HFF-Myc (cell line): ENCODE measurements at regions not wholly inside any gene's neighbourhood (a gene's known extent, or its start where the extent isn't known, plus 50 kb on each side); places are given as distances from the start of the nearest gene placed in this dataset.
"Not testable (repeated sequence)": the region's sequence is repeated elsewhere in the genome, so short reads cannot be mapped to it uniquely, and the experiment has no call there.

ENCODE experiments used
- DNase-seq: peaks from one replicate; pipeline ENCODE4 v3.0.0-alpha.2; 2011; ENCODE audit warnings: low read depth; ENCODE audit errors: extremely low read depth
- H3K4me3 ChIP-seq: replicated peaks from 2 replicates; pipeline ENCODE4 v1.5.1; 2011; ENCODE audit warnings: low read depth, mild to moderate bottlenecking, control low read depth, low read length
- TF ChIP-seq, protein P1 (sequence below): IDR thresholded peaks from 2 replicates; pipeline ENCODE4 v1.5.1; 2012; ENCODE audit warnings: mild to moderate bottlenecking, low read depth, low read length, control low read depth; ENCODE audit errors: missing control alignments

DNA sequence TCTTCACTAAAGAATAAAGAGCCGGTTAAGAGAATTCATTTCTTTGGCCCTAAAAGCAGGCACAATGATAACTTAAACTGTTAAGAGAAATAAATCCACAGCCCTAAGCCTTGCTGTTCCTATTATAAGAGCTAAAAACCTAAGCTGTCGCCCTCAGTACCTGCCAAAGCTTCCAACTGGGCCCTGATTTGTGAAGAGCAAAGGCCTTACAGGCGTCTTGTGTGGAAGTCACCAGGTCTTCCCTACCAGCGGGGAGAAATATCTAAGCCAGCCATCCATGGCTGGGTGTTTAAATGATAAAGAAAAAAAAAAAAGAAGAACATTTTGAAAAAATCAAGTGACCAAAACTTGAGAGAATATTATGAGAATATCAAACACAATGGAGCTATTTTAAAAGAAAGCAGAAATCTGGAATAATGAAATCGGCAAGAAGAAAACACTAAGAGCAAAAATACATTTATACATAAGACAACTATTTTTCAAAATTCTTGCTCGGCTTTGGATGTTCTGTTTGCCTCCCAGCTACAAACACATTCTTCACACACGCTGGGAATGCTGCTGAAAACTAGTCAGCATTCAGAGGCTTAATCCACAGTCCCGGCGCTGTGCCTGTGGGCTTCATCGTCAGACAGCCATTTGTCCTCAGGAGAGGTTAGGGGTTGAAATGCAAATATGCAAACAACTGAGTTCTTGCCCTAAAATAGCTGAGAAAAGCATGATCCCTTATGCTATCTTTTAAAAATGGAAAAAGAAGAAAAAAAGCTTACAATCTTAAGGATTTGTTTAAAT, 89.8 kb upstream of the LSM14A start:
- DNase-seq: no peak
- H3K4me3 ChIP-seq: no peak overlapping the region
- TF ChIP-seq, protein P1, sequence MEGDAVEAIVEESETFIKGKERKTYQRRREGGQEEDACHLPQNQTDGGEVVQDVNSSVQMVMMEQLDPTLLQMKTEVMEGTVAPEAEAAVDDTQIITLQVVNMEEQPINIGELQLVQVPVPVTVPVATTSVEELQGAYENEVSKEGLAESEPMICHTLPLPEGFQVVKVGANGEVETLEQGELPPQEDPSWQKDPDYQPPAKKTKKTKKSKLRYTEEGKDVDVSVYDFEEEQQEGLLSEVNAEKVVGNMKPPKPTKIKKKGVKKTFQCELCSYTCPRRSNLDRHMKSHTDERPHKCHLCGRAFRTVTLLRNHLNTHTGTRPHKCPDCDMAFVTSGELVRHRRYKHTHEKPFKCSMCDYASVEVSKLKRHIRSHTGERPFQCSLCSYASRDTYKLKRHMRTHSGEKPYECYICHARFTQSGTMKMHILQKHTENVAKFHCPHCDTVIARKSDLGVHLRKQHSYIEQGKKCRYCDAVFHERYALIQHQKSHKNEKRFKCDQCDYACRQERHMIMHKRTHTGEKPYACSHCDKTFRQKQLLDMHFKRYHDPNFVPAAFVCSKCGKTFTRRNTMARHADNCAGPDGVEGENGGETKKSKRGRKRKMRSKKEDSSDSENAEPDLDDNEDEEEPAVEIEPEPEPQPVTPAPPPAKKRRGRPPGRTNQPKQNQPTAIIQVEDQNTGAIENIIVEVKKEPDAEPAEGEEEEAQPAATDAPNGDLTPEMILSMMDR: no peak

DNA sequence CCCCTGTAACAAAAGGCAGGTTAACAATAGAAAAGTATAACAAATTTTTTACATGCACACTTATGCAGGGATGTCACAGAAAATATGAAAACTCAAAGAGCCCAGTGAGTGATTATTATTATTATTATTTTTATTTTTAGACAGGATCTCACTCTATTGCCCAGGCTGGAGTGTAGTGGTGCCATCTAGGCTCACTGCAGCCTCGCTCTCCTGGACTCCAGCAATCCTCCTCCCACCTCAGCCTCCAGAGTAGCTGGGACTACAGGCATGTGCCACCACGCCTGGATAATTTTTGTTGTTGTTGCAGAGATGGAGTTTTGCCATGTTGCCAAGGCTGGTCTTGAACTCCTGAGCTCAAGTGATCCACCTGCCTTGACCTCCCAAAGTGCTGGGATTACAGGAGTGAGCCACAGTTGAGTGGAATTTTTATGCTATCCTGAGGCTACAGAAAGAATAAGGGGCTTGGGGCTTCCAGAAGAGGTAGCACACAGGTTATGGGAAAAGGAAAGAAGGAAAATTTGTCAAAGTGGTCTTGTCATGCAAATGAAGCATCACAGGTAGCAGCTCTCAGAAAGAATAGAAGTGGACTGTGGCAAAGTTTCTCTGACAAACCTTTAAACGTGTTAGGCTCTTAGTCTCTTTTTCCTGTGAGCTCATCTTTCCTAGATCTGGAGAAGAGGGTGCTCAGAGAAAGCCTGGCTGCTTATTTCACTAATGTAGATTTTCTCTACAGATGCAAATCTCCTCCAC, 87.7 kb upstream of the LSM14A start:
- TF ChIP-seq, protein P1: no peak
- no peak for DNase-seq

DNA sequence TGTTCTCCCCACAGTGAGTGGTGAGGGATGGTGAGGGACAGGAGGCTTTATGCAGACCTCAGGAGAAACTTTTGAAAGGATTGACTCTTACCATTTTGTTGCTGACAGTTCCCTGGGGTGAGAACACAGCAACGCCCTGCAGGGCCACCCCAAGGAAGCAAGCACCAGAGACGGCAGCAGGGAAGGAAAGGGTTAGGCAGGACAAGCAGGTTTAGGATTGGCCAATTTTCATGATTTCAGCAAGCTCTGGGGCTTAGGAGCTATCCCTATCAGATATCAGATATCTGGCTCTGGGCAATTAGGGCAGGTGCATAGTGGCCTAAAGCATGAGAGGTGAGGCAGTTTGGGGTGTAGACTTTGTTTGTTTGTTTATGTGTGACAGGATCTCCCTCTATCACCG, 87.0 kb upstream of the LSM14A start:
- TF ChIP-seq, protein P1: no peak
- DNase-seq: no peak
- H3K4me3 ChIP-seq: no peak overlapping the region

More for the DNA sequence above, 87.7 kb upstream of the LSM14A start:
- H3K4me3 ChIP-seq: no peak overlapping the region

DNA sequence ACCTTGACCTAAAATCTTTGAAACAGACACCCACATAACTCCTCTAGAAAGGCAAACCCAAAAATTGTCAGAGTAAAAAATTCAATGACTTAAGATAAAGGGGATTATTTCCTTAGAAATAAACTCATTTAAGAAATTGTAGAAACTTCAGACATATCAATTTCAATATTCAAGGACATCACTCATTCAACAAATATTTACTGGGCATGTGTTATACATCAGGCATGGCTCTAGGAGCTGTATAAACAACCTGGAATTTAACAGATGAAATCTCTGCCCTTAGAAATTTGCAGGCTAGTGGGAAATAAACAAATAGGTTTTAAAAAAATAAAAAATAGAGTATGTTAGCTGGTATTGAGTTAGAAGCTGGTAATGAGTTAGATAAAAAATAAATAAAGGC, 84.0 kb upstream of the LSM14A start:
- no peak for DNase-seq
- no peak overlapping the region for H3K4me3 ChIP-seq
- TF ChIP-seq, protein P1: no peak

DNA sequence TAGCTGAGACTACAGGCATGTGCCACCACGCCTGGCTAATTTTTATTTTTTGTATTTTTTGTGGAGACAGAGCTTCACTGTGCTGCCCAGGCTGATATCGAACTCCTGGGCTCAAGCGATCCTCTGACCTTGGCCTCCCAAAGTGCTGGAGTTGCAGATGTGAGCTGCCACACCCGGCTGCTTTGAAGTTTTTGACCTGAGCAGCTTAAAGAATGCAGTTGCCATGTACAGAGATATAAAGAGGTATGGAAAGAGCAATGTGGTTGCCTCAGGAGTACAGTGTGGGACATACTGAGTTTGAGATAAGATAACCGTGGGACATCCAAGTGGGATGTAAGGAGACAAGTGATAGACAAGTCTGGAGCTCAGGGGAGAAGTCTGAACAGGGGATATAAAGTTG, 82.7 kb upstream of the LSM14A start:
- DNase-seq: no peak
- H3K4me3 ChIP-seq: no peak overlapping the region
- TF ChIP-seq, protein P1: no peak

DNA sequence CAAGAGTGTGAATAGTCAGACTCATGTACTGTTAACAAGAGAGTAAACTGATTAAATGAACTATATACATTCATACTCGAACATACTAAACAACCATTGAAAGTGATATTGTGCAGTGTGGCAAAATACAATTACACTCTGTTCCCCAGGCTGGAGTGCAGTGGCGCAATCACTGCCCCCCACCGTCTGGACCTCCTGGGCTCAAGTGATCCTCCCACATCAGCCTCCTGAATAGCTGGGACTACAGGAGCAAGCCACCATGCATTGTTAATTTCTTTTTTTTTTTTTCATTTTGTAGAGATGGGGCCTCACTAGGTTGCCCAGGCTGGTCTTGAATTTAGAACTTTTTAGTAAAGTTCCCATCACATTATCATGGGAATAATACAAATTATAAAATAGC, 77.3 kb upstream of the LSM14A start:
- no peak for DNase-seq
- H3K4me3 ChIP-seq: no peak overlapping the region
- TF ChIP-seq, protein P1: no peak

DNA sequence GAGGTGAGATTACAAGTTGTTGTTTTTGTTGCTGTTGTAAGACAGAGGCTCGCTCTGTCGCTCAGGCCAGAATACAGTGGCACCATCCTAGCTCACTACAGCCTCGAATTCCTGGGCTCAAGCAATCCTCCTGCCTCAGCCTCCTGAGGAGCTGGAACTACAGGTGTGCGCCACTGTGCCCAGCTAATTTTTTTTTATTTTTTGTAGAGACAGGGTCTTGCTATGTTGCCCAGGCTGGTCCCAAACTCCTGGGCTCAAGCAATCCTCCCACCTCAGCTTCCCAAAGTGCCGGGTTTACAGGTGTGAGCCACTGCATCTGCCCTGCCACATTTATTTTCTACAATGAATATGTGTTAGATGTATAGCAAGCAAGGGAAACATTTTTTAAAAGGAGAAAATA, 76.9 kb upstream of the LSM14A start:
- H3K4me3 ChIP-seq, DNase-seq: not testable (repeated sequence)
